ENCODE measurements at regions not wholly inside any gene's neighbourhood (a gene's known extent, or its start where the extent isn't known, plus 50 kb on each side); places are given as distances from the start of the nearest gene placed in this dataset.
"Not testable (repeated sequence)": the region's sequence is repeated elsewhere in the genome, so short reads cannot be mapped to it uniquely, and the experiment has no call there.

DNA sequence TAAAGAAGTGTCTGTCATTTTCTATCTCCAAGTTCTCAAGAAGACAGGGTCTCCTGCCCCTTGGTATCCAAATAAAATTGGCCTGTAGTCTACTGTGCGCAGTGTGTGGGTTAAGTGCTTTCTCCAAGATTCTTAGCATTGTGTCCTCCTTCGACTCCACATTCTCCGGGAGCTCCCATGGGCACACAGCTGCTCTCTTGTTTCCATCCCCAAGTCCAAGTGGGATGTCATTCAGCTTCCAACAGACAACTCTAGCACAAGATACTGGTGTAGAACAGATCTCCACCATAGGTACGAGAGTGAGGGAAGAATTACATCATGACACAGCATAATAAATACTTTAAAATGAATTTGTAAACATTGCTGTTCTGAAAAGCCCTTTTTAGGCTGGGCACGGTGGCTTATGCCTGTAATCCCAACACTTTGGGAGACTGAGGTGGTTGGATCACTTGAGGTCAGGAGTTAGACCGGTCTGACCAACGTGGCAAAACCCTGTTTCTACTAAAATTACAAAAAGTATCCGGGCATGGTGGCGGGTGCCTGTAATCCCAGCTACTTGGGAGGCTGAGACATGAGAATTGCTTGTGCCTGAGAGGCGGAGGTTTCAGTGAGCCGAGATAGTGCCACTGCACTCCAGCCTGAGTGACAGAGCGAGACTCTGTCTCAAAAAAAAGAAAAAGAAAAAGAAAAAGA, 196.2 kb downstream of the C9orf152 start:
- H3K9me3 Mint-ChIP-seq, result no peaks in the 10 kb centered on the region
- H3K27me3 Mint-ChIP-seq, result no peaks in the 10 kb centered on the region
- H3K4me1 Mint-ChIP-seq, result no peaks in the 10 kb centered on the region
- no peak overlapping the region for H3K27ac Mint-ChIP-seq
- H3K4me3 Mint-ChIP-seq, result no peak overlapping the region
- no peaks in the 10 kb centered on the region for H3K36me3 Mint-ChIP-seq (ENCODE audit: low read depth)
- ATAC-seq (replicated peaks), result no peak

- no peaks in the 10 kb centered on the region for H3K36me3 Mint-ChIP-seq (ENCODE audit: low read depth)
- no peak overlapping the region for H3K27ac Mint-ChIP-seq
- no peak overlapping the region for H3K4me3 Mint-ChIP-seq
- ATAC-seq (replicated peaks), result no peak
- no peaks in the 10 kb centered on the region for H3K9me3 Mint-ChIP-seq
- no peaks in the 10 kb centered on the region for H3K27me3 Mint-ChIP-seq
- no peaks in the 10 kb centered on the region for H3K4me1 Mint-ChIP-seq
These were observed 194.9 kb downstream of the C9orf152 start for GRCh38 chr9:110013064-110013463.

- no peaks in the 10 kb centered on the region for H3K9me3 Mint-ChIP-seq
- H3K36me3 Mint-ChIP-seq (ENCODE audit: low read depth), result no peaks in the 10 kb centered on the region
- no peaks in the 10 kb centered on the region for H3K4me1 Mint-ChIP-seq
- ATAC-seq (replicated peaks), result peak; percentile 91
- no peaks in the 10 kb centered on the region for H3K27me3 Mint-ChIP-seq
- no peak overlapping the region for H3K4me3 Mint-ChIP-seq
- H3K27ac Mint-ChIP-seq, result no peak overlapping the region
These were observed 192.2 kb downstream of the C9orf152 start for GRCh38 chr9:110015759-110016158.

DNA sequence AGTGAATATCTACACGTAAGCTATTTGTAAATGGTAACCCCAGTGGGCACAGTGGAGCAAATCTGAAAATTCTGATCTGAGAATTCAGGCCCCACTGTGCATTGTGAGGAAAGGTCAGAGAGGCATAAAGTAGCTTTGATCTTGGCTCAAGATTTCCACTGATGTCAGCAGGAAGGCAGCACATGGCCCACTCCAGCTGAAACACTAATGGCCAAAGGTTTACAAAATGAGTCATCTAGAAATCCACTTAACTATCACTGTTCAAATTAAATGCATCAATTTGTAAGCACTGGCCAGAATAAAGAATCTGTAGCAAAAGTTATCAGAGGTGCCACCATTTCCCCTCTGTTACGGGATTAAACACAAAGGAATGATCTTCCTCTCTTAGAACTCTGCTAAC, 191.6 kb downstream of the C9orf152 start:
- Mint-ChIP-seq H3K27me3 (no peaks in the 10 kb centered on the region), H3K9me3 (no peaks in the 10 kb centered on the region), H3K27ac (no peak overlapping the region), H3K4me1 (no peaks in the 10 kb centered on the region), H3K36me3 (ENCODE audit: low read depth) (no peaks in the 10 kb centered on the region), H3K4me3 (no peak overlapping the region)
- peak; percentile 53 for ATAC-seq (replicated peaks)

- H3K4me1 Mint-ChIP-seq; H3K9me3 Mint-ChIP-seq; H3K27me3 Mint-ChIP-seq; ATAC-seq (replicated peaks); H3K27ac Mint-ChIP-seq; H3K36me3 Mint-ChIP-seq (ENCODE audit: low read depth); H3K4me3 Mint-ChIP-seq: not testable (repeated sequence)
These were observed 187.7 kb downstream of the C9orf152 start for GRCh38 chr9:110020216-110020615.

- ATAC-seq (replicated peaks), result peak; percentile 83
- Mint-ChIP-seq H3K27me3 (no peaks in the 10 kb centered on the region), H3K36me3 (ENCODE audit: low read depth) (no peaks in the 10 kb centered on the region), H3K27ac (no peak overlapping the region), H3K4me1 (no peaks in the 10 kb centered on the region), H3K4me3 (peak overlapping the region; percentile 0), H3K9me3 (no peaks in the 10 kb centered on the region)
These were observed 186.1 kb downstream of the C9orf152 start for GRCh38 chr9:110021891-110022290.

GRCh38 chr9:110023221-110023620, 184.7 kb downstream of the C9orf152 start:
- ATAC-seq (replicated peaks); H3K27me3 Mint-ChIP-seq; H3K4me1 Mint-ChIP-seq; H3K9me3 Mint-ChIP-seq; H3K36me3 Mint-ChIP-seq (ENCODE audit: low read depth); H3K4me3 Mint-ChIP-seq; H3K27ac Mint-ChIP-seq: not testable (repeated sequence)

DNA sequence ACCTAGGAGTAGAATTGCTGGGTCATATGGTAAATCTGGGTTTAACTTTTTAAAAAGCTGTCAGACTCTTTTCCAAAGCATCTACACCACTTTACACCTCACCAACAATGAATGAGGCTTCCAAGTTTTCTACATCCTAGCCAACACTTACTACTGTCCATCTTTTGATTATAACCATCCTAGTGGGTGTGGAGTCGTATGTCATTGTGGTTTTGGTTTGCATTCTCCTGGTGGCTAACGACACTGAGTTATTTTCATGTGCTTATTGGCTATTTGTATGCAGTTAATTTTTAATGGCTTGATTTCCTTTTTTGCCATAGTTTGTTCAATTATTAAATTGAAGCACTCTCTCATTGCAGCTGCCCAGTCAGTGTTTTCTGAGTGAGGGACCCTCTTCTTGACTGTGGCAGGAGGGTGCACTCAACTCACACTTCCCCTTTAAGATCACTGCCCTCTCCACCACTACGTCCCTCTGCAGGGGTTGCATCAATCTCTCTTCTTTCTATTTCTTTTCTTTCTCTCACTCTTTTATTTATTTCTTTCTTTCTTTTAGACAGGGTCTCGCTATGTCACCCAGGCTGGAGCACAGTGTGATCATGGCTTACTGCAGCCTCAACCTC, 182.3 kb downstream of the C9orf152 start:
- no peaks in the 10 kb centered on the region for H3K36me3 Mint-ChIP-seq (ENCODE audit: low read depth)
- ATAC-seq (replicated peaks), result no peak

DNA sequence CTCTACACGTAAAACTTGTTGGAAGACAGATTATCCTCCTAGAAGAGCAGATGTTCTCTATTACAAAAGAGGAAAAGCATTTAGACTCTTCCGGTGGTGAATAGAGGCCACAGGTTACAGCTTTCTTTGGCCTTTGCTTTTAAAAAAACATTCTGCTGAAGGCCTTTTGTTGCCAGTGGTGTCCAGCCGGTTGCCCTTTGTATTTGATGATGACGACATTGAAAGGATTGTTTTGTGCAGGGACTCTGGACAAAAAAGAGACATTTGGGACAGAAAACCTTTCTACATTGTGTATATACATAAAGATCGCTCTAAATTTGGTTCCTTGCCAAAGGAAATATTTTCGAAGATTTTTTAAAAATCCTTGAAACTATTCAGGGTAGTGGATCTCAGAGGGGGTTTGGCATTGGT, 180.3 kb downstream of the C9orf152 start:
- ATAC-seq (replicated peaks), result no peak
- H3K4me1 Mint-ChIP-seq, result peaks cover 12% of the 10 kb centered on the region

More for the DNA sequence above, 182.3 kb downstream of the C9orf152 start:
- Mint-ChIP-seq H3K27ac (no peak overlapping the region), H3K27me3 (no peaks in the 10 kb centered on the region), H3K9me3 (no peaks in the 10 kb centered on the region), H3K4me3 (no peak overlapping the region), H3K4me1 (peaks cover 11% of the 10 kb centered on the region)

DNA sequence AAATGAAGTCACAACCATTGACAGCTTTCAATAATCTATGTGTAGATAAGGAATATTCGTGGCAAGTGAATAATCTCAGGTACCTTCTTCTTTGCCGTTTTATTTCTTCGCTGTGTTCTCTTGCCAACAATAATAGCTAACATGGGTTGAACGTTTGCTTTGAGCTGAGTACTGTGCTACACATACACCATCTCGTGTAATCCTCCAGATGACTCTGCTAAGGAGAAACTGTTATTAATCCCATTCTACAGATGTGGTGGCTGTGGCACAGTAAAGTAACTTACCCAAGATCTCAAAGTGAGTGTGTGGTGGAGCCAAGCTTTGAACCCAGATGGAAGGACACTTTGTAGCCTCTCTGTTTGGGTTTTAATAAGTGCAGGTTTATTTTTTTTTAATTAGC, 179.7 kb downstream of the C9orf152 start:
- Mint-ChIP-seq H3K4me3 (no peak overlapping the region), H3K27me3 (no peaks in the 10 kb centered on the region), H3K4me1 (peaks cover 12% of the 10 kb centered on the region), H3K27ac (no peak overlapping the region), H3K36me3 (ENCODE audit: low read depth) (no peaks in the 10 kb centered on the region), H3K9me3 (no peaks in the 10 kb centered on the region)
- no peak for ATAC-seq (replicated peaks)

More for the DNA sequence above, 180.3 kb downstream of the C9orf152 start:
- Mint-ChIP-seq H3K4me3 (no peak overlapping the region), H3K27ac (no peak overlapping the region), H3K36me3 (ENCODE audit: low read depth) (no peaks in the 10 kb centered on the region), H3K27me3 (no peaks in the 10 kb centered on the region), H3K9me3 (no peaks in the 10 kb centered on the region)

DNA sequence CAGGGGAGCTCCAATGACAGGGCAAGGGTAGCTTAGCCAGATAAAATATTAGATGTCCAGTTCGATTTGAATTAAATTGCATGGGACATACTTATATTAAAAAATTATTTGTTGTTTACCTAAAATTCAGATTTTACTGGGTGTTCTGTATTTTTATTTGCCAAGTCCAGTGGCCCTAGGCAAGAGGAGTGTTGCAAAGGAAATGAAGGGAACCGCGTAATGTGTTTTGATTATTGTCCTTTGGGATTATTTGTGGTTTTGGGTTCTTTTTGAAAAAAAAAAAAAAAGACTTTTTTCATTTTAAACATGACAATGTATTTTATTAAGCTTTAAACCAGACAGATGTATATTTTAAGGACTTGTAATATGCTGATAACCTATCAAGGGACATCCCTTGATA, 179.3 kb downstream of the C9orf152 start:
- Mint-ChIP-seq H3K9me3 (no peaks in the 10 kb centered on the region), H3K36me3 (ENCODE audit: low read depth) (no peaks in the 10 kb centered on the region), H3K4me3 (no peak overlapping the region), H3K27me3 (no peaks in the 10 kb centered on the region), H3K4me1 (peaks cover 12% of the 10 kb centered on the region), H3K27ac (no peak overlapping the region)
- ATAC-seq (replicated peaks), result no peak

DNA sequence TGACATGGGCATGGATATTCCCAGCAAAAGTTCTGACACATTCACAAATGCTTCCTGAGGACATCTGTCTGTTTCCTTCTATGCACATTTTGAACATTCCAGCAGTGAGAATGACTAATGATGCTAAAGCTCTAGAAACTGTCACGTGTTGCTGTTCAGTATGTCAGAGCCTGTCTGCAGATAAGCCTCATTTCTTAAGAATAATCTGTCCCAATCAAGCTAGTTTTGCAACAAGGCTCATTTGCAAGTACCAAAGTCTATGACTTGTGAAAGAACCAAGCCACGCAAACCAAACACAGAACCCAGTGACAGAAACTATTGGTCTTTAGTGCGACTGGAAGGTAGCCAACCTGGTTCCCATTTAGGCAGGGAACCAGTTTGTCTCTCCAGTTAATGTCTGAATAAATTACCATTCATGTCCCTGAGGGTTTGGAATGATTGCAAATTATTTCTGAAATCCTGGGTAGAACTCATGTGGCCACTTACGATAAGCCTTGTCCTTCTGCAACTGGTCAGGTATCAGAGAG, 178.5 kb downstream of the C9orf152 start:
- no peaks in the 10 kb centered on the region for H3K9me3 Mint-ChIP-seq
- no peaks in the 10 kb centered on the region for H3K36me3 Mint-ChIP-seq (ENCODE audit: low read depth)
- no peak overlapping the region for H3K27ac Mint-ChIP-seq
- no peak for ATAC-seq (replicated peaks)
- H3K4me1 Mint-ChIP-seq, result peaks cover 12% of the 10 kb centered on the region
- H3K27me3 Mint-ChIP-seq, result no peaks in the 10 kb centered on the region
- H3K4me3 Mint-ChIP-seq, result no peak overlapping the region

- Mint-ChIP-seq H3K27ac (peak overlapping the region; percentile 9), H3K36me3 (ENCODE audit: low read depth) (no peaks in the 10 kb centered on the region), H3K4me1 (peaks cover 12% of the 10 kb centered on the region), H3K9me3 (no peaks in the 10 kb centered on the region), H3K4me3 (no peak overlapping the region), H3K27me3 (no peaks in the 10 kb centered on the region)
- no peak for ATAC-seq (replicated peaks)
These were observed 177.9 kb downstream of the C9orf152 start for GRCh38 chr9:110029956-110030480.

DNA sequence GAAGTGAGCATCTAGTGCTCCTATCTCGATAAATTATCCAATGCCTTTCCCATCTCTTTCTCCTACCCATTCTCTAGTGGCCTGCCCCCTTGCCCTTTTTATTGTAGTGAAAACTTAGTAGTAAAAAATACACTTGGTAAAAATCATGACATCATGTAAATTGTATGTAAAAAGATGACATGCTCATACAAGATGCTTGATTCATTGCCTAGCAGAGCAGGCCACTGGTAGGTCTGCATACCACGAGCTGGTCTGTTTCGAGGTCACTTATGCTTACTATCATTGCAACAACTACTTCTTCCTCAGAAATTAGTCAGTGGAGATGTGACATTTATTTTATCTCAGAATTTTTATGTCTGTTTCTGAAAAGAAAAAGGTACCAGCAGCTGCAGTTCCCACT, 177.3 kb downstream of the C9orf152 start:
- peaks cover 12% of the 10 kb centered on the region for H3K4me1 Mint-ChIP-seq
- H3K27ac Mint-ChIP-seq, result peak overlapping the region; percentile 9
- no peaks in the 10 kb centered on the region for H3K36me3 Mint-ChIP-seq (ENCODE audit: low read depth)
- H3K4me3 Mint-ChIP-seq, result no peak overlapping the region
- H3K27me3 Mint-ChIP-seq, result no peaks in the 10 kb centered on the region
- ATAC-seq (replicated peaks), result no peak
- no peaks in the 10 kb centered on the region for H3K9me3 Mint-ChIP-seq

DNA sequence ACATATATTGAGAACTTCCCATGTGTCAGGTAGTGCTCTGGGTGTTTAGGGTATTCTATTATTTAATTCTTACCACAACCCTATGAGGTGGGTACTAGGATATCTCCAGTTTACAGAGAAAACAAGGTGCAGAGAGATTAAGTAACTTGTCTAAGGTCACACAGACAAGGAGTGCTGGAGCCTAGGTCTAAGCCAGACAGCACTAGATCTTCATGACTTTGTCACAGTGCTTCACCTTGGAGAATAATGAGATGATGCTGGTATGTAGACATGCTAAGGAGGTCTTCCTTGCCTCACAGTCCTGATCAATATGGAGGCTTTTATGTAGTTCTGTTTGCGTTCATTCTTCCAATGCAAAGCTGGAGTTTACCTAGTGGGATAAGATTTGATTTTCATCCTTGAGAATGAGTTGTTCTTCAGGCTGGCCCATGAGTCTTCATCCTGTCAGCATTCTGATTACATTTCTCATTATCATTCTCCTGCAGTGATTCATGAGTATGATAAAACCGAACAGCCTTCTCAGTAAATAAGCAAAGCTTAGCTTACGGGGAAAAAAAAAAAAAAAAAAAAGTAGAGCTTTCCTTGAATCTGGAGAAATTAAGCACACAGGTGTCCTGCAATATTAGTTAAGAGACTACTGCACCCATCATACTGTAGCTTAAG, 176.3 kb downstream of the C9orf152 start:
- no peak for ATAC-seq (replicated peaks)
- no peaks in the 10 kb centered on the region for H3K27me3 Mint-ChIP-seq
- no peak overlapping the region for H3K27ac Mint-ChIP-seq
- no peak overlapping the region for H3K4me3 Mint-ChIP-seq
- peaks cover 12% of the 10 kb centered on the region for H3K4me1 Mint-ChIP-seq
- H3K9me3 Mint-ChIP-seq, result no peaks in the 10 kb centered on the region
- H3K36me3 Mint-ChIP-seq (ENCODE audit: low read depth), result no peaks in the 10 kb centered on the region

Data from activated T-helper 17 cell treated with anti-CD3 and anti-CD28 coated beads, Interleukin-2, amount 50 U/mL, for 72 hours (primary cell).